IgD-negative memory B cell (primary cell): ENCODE measurements at regions not wholly inside any gene's neighbourhood (a gene's known extent, or its start where the extent isn't known, plus 50 kb on each side); places are given as distances from the start of the nearest gene placed in this dataset.
A peak's percentile ranks its signal among the peaks of the same experiment; 100 is the strongest.

Experiments
- H3K27ac Mint-ChIP-seq, 3 donors: one replicate each; pipeline ENCODE4 v1.8.0; 2020 to 2022; ENCODE audit warnings: mild to moderate bottlenecking in 3 of 3, mixed read lengths in 3 of 3, moderate library complexity in 1 of 3
- H3K27me3 Mint-ChIP-seq: one replicate; pipeline ENCODE4 v1.8.0; 2021; ENCODE audit warnings: mixed read lengths
- H3K36me3 Mint-ChIP-seq: one replicate; pipeline ENCODE4 v1.8.0; 2020; ENCODE audit warnings: mild to moderate bottlenecking, mixed read lengths
- H3K4me1 Mint-ChIP-seq, 3 donors: one replicate each; pipeline ENCODE4 v1.8.0; 2020 to 2022; ENCODE audit warnings: mixed read lengths in 3 of 3, mild to moderate bottlenecking in 1 of 3
- H3K4me3 Mint-ChIP-seq, 4 donors: one replicate each; pipeline ENCODE4 v1.8.0; 2020 to 2022; ENCODE audit warnings: mild to moderate bottlenecking in 4 of 4, mixed read lengths in 4 of 4, moderate library complexity in 3 of 4
- H3K9me3 Mint-ChIP-seq, 3 donors: one replicate each; pipeline ENCODE4 v1.8.0; 2020 to 2021; ENCODE audit warnings: mixed read lengths in 3 of 3, mild to moderate bottlenecking in 1 of 3

DNA sequence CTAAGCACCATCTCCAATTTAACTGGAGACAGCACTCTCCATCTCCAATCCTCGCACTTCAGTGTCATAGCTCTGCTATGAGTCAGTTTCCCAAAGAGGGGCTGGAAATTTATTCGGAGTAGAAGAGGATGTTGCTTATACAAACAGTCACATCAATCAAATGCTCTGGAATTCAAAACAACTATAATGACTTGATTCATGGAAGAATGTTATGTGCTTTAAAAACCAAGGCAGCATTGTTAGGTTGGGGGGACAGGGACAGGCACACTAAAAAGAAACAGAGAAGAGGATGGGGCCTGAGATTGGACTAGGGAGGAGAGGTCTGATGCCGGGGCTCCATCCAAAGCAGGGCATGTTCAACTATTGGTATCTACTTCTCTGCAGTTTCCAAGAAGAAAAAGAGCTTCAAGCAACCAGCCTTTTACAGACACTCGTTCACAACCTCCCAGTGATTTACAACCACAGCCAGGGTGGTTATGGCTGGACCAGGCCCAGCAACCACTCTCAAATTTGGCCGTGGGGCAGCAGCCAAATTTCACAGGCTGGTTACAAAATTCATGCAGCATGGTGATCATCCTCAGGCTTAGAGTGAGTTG is 117.5 kb upstream of the ZNF366 start:
- no peaks in the 10 kb centered on the region for H3K4me1 Mint-ChIP-seq
- H3K9me3 Mint-ChIP-seq, result no peaks in the 10 kb centered on the region
- H3K4me3 Mint-ChIP-seq, result no peak overlapping the region
- peaks cover 3% of the 10 kb centered on the region for H3K27me3 Mint-ChIP-seq
- peaks cover 2% of the 10 kb centered on the region for H3K36me3 Mint-ChIP-seq
- no peak overlapping the region for H3K27ac Mint-ChIP-seq

DNA sequence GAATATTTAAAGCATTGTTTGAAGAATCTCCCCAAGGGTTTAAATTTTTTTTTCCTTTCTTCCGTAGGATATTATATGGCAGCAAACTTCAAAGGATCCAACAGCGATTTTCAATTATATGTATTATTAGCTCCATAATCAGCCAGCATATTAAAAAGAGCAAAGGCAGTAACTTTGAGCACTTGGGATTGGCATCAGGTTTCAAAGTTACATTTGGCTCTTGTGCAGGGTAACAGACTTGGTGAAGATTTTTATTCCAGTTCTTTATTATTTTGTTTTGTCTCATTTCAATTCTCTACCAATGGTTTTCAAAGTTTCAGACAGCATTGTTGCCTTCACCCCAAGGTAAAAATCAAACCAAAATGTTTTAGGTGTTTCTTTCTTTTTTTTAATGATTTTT is 116.7 kb upstream of the ZNF366 start:
- Mint-ChIP-seq H3K27ac (no peak overlapping the region), H3K27me3 (peaks cover 3% of the 10 kb centered on the region), H3K36me3 (peaks cover 2% of the 10 kb centered on the region), H3K4me3 (no peak overlapping the region), H3K9me3 (no peaks in the 10 kb centered on the region), H3K4me1 (no peaks in the 10 kb centered on the region)

DNA sequence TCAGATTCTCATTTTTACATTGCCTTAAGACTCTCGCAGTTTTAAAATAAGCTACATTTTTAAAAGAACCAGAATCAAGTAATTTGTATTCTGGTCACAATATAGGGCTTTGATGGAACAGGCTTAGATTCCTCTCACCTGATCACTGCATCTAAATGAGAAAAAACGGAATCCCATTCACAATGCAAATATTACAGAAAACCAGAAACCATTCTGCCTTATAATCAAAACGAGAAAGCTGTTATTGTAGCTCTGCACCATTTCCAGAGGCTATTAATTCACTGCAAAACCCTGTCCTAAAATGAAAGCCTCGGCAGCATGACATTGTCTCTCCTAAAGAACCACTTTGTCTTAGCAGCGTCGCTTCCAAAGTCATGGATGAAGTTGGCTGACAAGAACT is 116.1 kb upstream of the ZNF366 start:
- Mint-ChIP-seq H3K36me3 (peaks cover 2% of the 10 kb centered on the region), H3K9me3 (no peaks in the 10 kb centered on the region), H3K27me3 (peaks cover 3% of the 10 kb centered on the region), H3K27ac (no peak overlapping the region), H3K4me1 (no peaks in the 10 kb centered on the region), H3K4me3 (no peak overlapping the region)

DNA sequence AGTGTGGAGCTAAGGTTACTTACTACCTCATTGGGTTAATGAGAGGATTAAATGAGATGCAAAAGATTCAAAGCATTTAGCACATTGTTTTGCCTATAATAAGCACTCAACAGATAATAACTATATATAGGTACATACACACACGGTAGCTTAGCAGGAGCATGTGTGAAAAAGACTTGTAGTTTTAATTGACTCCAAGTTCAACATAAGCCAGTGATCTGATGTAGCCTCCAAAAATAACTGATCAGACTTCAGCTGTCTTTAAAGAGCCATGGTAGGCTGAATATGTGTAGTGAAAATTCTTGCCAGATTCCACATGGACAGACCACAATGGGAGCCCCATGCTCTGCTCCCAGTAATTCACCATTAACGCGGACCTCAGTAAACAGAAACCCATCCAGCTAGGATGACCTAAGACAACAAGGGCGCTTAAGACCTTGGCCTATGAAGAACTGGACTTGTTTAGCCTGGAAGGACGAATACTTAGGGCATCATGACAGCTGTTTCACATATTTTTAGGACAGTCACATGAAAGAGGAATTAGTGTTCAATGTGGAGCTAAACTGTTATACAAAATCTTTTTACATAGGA is 115.1 kb upstream of the ZNF366 start:
- Mint-ChIP-seq H3K27me3 (peaks cover 3% of the 10 kb centered on the region), H3K36me3 (peaks cover 2% of the 10 kb centered on the region), H3K27ac (no peak overlapping the region), H3K4me3 (no peak overlapping the region), H3K4me1 (no peaks in the 10 kb centered on the region), H3K9me3 (no peaks in the 10 kb centered on the region)

DNA sequence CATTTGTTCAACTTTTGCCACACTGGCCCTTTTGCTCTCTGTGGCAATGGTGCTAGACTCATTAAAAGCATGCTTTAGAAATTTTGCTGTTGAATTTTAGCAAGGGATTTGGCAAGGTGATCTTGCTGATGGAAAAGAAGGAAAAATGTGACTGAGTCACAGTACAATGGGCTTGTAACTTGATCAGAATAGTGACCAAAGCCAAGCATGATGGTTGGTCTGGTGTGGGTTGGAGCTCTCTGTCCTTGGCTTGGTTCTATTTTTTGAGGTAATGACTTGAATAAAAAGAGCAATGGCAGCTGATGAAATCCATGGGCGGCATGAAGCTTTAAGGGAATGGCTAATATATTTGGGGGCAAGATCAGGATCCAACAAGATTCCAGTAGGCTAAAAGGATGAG is 114.4 kb upstream of the ZNF366 start:
- Mint-ChIP-seq H3K27me3 (peaks cover 3% of the 10 kb centered on the region), H3K36me3 (no peaks in the 10 kb centered on the region), H3K4me3 (no peak overlapping the region), H3K4me1 (no peaks in the 10 kb centered on the region), H3K27ac (no peak overlapping the region), H3K9me3 (no peaks in the 10 kb centered on the region)

DNA sequence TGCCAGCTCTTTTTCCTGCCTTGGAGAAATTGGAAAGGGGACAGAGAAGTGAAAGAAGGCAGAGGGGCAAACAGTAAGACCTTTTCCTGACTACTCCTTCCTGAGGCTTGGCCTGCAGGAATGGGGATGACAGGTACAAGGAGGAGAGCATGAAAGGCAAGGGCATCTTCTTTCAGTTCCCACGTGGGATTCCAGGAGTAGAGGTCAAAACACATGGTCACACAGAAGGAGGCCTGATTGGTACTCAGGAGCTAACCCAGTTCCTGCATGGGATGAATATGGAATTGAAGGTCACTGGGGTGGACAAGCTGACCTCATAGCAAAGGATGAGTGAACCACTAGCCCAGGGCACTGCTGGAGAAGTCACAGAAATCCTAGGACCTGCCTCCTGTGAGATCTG is 112.5 kb upstream of the ZNF366 start:
- no peak overlapping the region for H3K4me3 Mint-ChIP-seq
- H3K36me3 Mint-ChIP-seq, result no peaks in the 10 kb centered on the region
- H3K27ac Mint-ChIP-seq, result no peak overlapping the region
- H3K9me3 Mint-ChIP-seq, result no peaks in the 10 kb centered on the region
- H3K27me3 Mint-ChIP-seq, result peaks cover 3% of the 10 kb centered on the region
- H3K4me1 Mint-ChIP-seq, result no peaks in the 10 kb centered on the region

DNA sequence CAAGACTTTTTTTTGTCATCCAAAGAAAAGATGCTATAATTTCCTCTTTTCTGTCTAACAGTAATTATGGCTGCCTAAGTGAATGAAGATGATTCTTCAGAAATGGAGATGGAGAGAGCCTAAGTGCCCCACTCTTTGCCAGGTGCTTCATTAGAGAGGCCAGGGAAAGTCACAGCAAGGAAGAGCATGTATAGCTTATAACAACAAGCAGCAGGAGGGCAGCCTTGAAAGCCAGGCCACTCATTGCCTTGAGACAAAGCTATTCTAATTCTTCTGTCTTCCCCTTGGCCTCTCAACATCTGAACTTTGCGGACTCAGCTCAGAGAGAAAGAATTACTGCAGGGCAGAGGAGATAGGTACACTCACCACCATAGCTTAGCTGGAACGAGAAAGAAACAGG is 112.0 kb upstream of the ZNF366 start:
- Mint-ChIP-seq H3K27me3 (peaks cover 3% of the 10 kb centered on the region), H3K4me1 (no peaks in the 10 kb centered on the region), H3K36me3 (no peaks in the 10 kb centered on the region), H3K4me3 (no peak overlapping the region), H3K9me3 (no peaks in the 10 kb centered on the region), H3K27ac (no peak overlapping the region)

DNA sequence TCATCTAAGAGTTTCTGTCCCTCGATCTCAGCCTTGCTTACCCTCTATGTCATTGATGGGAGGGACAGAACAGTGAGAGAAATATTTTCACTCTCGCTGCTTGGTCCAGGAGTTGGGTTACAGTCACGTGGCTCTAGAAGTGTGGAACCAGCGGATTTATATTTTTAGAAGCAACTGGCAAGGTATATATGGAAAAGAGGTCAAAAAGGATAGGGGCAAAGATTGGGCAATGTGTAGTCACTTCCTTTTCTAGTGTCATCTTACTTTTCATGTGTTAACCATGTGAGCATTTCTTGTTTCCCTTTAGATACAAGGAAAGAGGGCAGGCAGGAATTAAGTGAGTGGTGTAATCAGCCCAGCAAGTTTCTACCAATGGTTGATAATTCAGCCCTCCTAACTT is 111.5 kb upstream of the ZNF366 start:
- no peaks in the 10 kb centered on the region for H3K9me3 Mint-ChIP-seq
- no peaks in the 10 kb centered on the region for H3K4me1 Mint-ChIP-seq
- peaks cover 3% of the 10 kb centered on the region for H3K27me3 Mint-ChIP-seq
- H3K36me3 Mint-ChIP-seq, result no peaks in the 10 kb centered on the region
- no peak overlapping the region for H3K27ac Mint-ChIP-seq
- no peak overlapping the region for H3K4me3 Mint-ChIP-seq

DNA sequence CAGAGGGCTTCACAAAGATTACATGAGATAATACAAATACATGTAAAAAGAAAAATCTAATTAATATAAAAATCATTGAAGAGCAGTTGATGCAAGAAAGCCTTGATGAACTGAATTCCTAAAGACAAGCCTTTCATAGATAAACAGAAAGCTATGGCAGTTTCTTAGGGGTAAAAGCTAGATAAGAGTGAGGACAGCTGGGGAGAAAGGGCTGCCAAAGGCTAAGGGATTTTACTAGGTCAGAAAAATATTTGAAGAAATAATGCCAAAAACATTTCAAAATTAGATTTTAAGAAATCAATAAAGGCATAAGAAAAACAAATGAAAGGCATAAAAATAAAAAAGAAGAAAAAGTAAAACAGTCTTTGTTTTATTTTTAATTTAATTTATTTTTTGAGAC is 107.9 kb upstream of the ZNF366 start:
- Mint-ChIP-seq H3K4me1 (peaks cover 3 to 6% (median 4%) of the 10 kb centered on the region in 3 donors), H3K36me3 (no peaks in the 10 kb centered on the region), H3K27ac (no peak overlapping the region), H3K9me3 (no peaks in the 10 kb centered on the region), H3K4me3 (no peak overlapping the region), H3K27me3 (no peaks in the 10 kb centered on the region)

DNA sequence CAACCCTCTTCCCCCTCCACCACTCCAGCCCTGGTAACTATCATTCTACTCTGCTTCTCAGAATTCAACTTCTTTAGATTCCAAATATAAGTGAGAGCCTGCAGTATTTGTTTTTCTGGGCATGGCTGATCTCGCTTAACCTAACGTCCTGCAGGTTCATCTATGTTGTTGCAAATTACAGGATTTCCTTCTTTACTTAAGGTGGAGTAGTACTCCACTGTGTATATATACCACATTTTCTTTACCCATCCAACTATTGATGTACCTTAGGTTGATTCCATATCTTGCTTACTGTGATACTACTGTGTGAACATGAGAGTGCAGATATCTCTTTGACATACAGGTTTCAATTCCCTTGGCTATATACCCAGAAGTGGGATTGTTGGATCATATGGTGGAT is 106.3 kb upstream of the ZNF366 start:
- Mint-ChIP-seq H3K4me1 (peaks cover 3 to 6% (median 4%) of the 10 kb centered on the region in 3 donors), H3K36me3 (no peaks in the 10 kb centered on the region), H3K27ac (no peak overlapping the region), H3K4me3 (no peak overlapping the region), H3K27me3 (no peaks in the 10 kb centered on the region), H3K9me3 (no peaks in the 10 kb centered on the region)

DNA sequence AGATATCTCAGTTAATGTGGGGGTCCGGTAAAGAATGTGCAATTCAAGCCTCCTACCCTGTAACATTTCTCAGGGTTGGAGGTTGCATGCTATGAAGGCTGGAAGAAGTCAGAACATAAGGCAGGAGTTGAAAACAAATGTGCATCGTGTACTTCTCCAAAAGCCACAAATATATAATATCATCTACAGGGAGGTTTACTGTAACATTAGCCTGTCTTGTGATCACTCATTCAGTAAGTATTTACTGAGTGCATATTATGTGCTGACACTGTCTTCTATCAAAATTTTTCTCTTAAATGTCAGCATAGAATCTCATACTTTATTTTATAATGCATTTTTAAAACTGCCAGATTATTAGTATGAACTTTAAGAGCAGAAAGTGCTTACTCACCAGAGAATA is 105.6 kb upstream of the ZNF366 start:
- H3K27me3 Mint-ChIP-seq, result no peaks in the 10 kb centered on the region
- peaks cover 3 to 6% (median 4%) of the 10 kb centered on the region in 3 donors for H3K4me1 Mint-ChIP-seq
- no peak overlapping the region for H3K27ac Mint-ChIP-seq
- no peaks in the 10 kb centered on the region for H3K9me3 Mint-ChIP-seq
- H3K4me3 Mint-ChIP-seq, result no peak overlapping the region
- no peaks in the 10 kb centered on the region for H3K36me3 Mint-ChIP-seq

DNA sequence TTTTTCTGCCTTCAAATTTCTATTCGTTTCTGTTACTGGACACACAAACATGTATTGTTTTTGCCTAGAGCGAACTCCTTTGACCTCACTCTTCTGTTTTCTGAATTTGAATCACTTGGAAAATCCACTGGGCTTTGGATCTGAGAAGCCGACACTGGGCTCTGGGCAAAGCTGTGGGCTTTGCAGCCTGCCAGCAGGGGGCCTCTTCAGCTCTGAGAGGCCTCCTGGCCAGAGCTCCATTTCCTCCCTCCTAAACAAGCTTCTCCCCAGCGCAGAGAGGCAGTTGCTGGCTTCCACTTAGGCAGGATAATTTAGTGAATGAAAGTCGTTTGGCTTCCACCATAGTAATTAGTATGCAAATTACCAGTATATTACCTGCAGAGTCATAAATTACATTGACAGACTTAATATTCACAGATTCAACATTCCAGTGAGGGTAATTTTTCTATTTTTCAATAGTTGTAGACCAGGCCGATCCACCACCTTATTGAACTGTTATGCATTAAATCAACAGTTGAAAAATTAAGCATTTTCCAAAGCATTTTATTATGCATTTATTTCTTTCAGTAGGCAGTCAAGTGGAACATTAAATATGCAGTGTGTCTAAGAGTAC is 104.0 kb upstream of the ZNF366 start:
- Mint-ChIP-seq H3K27ac (no peak overlapping the region), H3K4me1 (peaks cover 3 to 6% (median 4%) of the 10 kb centered on the region in 3 donors), H3K4me3 (peak overlapping the region in 1 of 4 donors; percentile 18), H3K36me3 (no peaks in the 10 kb centered on the region), H3K9me3 (no peaks in the 10 kb centered on the region), H3K27me3 (no peaks in the 10 kb centered on the region)

DNA sequence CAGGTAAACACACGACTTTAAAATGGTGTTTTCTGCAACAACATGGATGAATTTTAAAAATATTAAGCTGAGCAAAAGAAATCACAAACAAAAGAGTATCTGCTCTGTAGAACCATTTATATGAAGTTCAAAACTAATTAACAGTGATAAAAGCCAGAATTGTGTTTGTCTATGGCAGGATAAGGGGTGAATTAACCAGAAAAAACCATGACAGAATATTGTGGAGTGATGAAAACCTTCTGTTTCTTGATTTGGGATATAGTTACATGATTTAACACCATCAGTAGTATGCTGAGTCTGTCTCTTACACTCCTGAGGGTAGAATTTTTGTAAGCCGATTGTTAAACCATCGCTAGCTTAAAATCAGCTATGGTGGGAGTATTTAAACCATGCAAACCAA is 101.7 kb upstream of the ZNF366 start:
- Mint-ChIP-seq H3K4me1 (peaks cover 3 to 6% (median 4%) of the 10 kb centered on the region in 3 donors), H3K36me3 (no peaks in the 10 kb centered on the region), H3K27me3 (peaks cover 2% of the 10 kb centered on the region), H3K4me3 (no peak overlapping the region), H3K9me3 (no peaks in the 10 kb centered on the region), H3K27ac (no peak overlapping the region)

DNA sequence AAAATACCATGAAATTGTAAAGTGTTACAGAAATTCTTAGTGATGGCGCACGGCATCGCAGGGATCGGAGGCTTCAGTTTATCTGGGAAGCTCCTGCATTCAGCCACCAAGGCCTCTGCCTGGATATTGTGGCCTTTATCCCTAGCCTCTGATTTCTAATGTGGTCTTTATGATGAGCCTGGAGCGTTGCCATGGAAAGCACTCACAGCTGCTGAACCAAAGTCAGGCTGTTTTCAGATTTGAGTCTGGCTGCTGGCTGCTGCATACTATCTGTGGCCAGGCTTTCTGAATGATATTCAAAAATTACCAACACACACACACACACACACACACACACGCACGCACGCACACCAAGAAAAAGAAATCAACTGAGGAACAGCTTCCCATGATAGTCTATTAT is 101.1 kb upstream of the ZNF366 start:
- Mint-ChIP-seq H3K9me3 (no peaks in the 10 kb centered on the region), H3K27me3 (peaks cover 2% of the 10 kb centered on the region), H3K36me3 (no peaks in the 10 kb centered on the region), H3K4me1 (peaks cover 3 to 6% (median 4%) of the 10 kb centered on the region in 3 donors), H3K4me3 (no peak overlapping the region), H3K27ac (no peak overlapping the region)

DNA sequence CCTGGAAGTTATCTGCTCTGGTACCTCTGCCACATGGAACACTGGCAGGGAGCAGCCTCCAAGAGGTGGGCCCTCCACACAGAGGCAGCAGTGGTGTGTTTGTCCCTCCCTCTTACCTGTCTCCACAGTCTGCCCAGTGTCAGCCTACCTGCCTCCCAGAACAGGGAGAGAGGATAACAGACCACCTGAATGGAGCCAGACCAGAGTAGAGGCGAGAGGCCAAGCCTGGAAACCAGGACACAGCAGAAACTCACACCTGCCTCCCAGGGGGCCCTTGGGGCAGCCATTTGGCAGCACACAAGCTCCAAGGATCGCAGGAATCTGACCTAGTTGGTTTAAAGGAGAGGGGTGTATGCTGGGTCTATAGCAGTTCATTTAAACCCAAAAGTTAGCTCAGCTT is 100.2 kb upstream of the ZNF366 start:
- no peaks in the 10 kb centered on the region for H3K36me3 Mint-ChIP-seq
- no peak overlapping the region for H3K4me3 Mint-ChIP-seq
- no peaks in the 10 kb centered on the region for H3K9me3 Mint-ChIP-seq
- H3K27ac Mint-ChIP-seq, result no peak overlapping the region
- H3K27me3 Mint-ChIP-seq, result peaks cover 3% of the 10 kb centered on the region
- H3K4me1 Mint-ChIP-seq, result peaks cover 3 to 6% (median 4%) of the 10 kb centered on the region in 3 donors

DNA sequence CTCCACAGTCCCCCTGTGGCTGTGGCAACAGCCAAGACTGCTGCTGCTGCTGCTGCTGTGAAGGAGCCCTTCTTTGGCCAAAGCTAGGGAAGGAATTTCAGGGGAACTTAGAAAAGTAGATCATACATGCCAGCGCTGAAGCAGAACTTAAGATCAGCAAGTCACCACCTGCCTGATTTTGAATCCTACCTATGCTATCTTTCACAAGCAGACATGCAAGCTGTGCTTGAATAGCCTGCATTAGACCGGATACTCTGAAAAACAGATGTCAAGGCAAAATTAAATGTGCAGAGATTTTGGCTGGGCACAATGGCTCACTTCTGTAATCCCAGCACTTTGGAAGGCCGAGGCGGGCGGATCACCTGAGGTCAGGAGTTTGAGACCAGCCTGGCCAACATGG is 99.3 kb upstream of the ZNF366 start:
- no peaks in the 10 kb centered on the region for H3K36me3 Mint-ChIP-seq
- no peaks in the 10 kb centered on the region for H3K9me3 Mint-ChIP-seq
- no peak overlapping the region for H3K4me3 Mint-ChIP-seq
- H3K4me1 Mint-ChIP-seq, result peaks cover 3 to 6% (median 4%) of the 10 kb centered on the region in 3 donors
- H3K27ac Mint-ChIP-seq, result no peak overlapping the region
- H3K27me3 Mint-ChIP-seq, result peaks cover 3% of the 10 kb centered on the region
